HG02981 (cell line): ENCODE measurements at regions not wholly inside any gene's neighbourhood (a gene's known extent, or its start where the extent isn't known, plus 50 kb on each side); places are given as distances from the start of the nearest gene placed in this dataset.
"Not testable (repeated sequence)": the region's sequence is repeated elsewhere in the genome, so short reads cannot be mapped to it uniquely, and the experiment has no call there.

Experiments used
- ATAC-seq: cut with Tn5 transposase; IDR thresholded peaks from one replicate; pipeline ENCODE4 v1.9.1; 2021; ENCODE audit warnings: mild to moderate bottlenecking, moderate library complexity; ENCODE audit not compliant: unreplicated experiment

DNA sequence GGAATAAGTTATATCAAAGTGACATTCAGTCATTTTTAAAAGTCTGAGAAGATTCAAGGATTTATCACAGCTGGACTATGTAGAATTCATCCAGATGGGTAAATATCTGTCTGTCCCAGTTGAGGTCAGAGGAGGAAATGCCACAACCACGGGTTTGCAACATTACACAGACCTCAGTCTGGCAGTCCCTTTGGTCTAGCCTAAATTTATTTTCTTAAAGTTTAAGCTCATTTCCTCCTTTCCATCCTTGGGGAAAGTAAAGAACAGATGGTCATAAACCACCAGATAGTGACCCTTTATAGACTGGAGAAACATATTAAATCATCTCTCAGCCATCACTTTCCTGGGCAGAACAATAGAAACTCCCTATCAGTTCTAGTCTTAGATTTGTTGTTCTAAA, 238.4 kb upstream of the DDI1 start:
- no peak for ATAC-seq

DNA sequence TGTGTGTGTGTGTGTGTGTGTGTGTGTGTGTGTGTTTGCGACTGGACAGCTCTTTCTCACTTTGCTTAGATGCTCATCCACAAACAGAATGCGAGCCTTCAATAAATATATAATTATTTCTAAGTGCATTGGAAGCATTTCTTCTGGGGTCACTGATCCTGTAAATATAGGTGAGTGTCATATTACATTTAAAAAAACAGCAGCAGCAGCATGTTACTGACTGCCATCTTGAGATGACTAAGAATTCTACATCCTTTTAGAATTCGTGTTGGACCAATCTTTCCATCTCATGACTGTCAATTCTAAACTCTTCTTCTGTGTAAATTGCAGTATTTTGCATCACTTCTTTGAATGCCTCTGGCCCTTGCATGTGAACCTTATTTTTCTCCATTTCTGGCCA, 238.0 kb upstream of the DDI1 start:
- ATAC-seq: no peak

DNA sequence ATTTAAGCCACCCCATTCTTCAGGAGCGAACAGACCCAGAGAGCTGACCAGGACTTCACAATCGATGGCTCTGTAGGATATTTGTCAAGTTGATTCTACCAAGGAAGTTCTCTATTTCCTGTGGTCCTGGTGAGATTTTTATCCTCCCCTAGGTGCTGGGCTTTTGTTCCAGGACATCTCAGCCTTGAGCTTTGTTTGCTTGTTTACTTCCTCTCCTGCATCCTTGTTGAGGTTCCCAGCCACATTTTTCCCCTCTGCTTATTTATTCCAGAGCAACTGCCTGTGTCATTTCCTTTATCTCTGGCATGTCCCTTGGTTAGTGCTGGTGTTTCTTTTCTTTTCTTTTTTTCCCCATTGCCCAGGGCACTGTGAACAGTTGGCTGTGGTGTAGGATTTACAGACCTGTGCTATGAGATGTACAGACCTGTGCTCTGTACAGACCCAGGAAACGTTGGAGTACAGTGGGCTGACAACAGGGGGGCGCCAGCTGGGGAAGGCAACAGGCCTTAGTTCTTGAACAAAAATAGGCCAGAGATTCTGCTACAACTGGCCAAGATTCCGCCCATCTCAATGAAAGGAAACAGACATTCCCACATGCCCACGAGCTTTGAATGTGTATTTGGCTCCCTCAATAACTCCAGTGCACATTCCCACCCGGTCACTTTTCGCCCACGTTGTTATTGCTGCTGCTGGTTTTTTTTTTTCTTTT, 235.9 kb upstream of the DDI1 start:
- no peak for ATAC-seq

DNA sequence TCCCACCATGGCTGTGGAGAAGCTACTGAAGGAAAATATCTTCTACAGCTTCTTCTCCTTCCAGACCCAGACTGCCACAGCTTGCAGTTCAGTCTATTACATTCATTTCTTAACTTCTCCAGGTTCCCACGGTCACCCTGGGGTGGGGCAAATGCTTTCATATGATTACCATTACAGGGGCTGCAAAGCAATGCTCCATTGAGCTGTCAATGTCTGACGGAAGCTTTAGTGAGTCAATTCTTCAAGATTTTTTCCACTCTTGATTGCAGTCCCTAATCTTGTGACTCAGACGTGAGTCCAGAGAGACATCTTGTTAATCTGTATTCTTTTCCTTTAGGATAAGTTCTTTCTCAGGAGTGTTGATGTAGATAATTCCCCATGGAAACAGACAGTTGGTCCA, 233.4 kb upstream of the DDI1 start:
- no peak for ATAC-seq

DNA sequence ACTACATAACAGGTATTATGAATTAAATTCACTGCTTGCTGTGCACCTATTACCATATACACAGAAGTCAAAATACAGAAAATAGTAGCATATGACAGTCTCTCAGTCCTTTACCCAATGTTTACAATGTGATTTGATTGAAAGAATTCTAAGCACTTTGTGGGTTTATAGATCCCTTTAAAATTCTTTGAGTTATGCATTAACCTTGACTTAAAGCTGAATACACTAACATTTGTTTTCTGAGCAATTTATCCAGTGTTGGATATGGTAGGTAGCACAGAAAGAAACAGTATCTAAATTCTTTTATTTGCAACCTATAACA, 230.8 kb upstream of the DDI1 start:
- no peak for ATAC-seq

DNA sequence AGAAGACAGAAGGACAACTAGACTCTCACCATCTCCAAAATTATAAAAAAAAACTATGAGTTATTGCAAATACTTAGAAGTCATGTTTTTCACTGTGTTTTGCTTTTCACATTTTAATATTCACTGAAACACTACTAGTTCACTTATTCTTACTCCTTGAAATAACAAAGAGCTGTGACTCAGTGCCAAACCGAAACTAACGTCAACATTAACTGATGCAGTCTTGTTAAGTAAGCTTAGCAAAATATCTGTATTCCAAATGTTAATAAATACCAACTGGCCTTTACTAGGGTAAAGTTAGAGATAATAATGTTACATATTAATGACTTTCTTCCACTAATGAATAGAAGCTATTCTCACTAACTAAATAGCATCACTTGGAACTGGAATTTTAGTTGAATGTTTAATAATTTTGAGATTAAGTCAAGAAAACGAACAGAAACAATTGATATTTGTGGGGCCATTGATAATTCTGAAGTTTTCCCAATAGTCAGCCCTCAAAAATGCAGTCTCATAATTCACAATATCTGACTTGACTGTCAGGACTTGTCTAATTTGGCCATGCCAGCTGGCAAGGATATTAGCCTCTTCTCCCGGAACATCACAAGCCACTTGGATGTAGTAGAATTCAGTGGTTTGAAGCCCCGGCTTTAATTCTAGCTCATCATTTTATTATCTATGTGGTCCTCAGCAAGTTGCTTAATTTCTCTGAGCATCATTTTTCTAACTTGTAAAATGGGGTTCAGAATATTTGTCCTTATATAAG, 230.1 kb upstream of the DDI1 start:
- no peak for ATAC-seq

DNA sequence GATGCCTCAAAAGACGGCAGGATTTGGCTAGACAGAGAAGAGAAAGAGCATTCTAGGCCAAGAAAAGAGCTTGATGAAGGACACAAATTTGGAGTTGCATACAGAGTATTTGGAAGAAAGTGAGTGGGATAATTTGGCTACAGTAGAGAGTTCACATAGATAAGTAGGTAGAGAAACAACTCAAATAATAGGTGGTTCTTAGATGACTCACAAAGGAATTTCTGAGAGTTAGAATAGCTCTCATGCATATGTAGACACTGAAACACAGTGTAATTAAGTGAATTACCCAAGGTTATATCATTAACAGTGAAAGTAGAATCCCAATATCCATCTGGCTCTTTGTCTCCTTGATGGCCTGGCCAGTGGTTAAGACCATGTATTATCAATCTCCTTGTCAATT, 228.6 kb upstream of the DDI1 start:
- no peak for ATAC-seq

DNA sequence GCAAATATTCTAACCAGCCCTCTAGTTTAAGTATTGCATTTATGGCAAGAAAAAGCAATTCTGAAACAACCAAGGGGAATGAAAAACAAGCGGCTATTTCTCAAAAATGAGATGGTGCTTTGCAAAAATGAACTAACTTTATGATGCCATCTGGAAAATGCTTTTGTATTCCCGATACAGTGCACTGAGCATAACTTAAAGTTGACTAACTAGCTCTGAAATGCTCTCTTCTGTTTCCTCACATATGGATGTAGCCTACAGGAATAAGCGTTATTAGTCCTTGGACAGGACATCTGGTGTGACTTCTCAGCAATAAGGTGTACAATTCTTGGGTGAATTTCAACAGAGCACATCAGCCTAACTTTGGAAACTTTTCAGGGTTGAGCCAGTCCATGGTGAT, 228.2 kb upstream of the DDI1 start:
- ATAC-seq: no peak

DNA sequence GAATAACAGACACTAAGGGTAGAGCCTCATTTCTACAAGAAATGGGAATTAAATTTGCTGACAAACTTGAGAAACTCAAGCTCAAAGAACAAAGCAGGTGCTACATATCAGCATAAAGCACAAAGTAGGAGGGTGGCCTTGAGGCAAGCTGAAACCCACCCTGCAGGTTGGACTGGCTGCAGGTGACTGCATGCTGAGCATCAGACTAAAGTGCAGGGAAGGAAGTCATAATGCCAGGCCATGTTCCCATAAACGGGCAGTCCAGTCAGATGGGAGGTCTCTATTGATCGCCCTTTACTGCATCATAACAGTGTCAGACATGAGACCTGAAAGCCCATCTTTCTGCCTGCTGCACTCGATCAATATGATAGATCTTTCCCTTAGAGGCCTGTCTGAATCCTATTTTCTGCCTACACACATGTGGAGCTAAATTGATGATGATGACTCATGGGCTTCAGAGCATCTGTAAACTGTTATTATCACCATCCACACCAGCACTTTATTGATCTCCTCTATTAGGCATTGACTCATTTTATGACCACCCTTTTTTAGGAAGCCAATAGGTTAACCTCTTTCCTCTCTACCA, 224.5 kb upstream of the DDI1 start:
- ATAC-seq: no peak

DNA sequence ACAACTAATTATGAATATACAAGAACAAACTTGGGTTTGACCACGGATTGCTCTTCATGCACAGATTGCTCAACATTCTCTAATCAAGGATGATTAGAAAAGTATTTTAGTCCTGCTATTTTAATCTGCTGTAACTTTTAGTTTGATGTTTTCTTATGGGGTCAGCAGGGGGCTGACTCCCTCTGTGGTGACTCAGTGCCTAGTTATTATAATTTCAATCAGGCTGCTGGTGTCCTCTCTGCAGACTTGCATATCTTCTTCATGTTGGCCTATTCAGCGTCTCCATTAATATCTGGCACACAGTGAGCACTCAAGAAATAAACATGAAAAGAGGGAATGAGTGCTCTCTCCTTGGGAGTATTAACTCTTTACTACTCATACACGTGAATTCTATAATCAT, 223.8 kb upstream of the DDI1 start:
- ATAC-seq: no peak

DNA sequence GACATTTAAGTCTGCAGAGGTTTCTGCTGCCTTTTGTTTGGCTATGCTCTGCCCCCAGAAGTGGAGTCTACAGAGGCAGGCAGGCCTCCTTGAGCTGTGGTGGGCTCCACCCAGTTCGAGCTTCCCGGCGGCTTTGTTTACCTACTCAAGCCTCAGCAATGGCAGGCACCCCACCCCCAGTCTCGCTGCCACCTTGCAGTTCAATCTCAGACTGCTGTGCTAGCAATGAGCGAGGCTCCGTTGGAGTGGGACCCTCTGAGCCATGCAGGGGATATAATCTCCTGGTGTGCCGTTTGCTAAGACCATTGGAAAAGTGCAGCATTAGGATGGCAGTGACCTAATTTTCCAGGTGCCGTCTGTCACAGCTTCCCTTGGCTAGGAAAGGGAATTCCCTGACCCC, 216.1 kb upstream of the DDI1 start:
- ATAC-seq: not testable (repeated sequence)

DNA sequence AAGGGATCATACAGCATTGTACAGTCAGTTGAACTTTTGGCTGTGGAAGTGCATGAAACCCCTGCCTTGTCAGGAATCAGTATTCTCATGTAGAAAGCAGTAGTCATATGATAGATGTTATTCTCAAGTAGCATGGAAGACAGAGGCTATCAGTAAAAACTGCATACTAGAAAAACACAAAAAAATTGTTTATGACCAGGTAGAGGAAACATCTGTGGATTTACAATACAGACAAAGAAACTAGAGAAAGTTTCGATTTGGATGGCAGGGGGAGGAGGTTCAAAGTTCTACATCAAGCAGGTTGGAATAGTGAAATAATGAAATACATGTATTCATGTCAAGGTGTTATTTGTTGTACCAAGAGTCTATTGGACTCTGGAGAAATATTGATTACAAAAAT, 212.3 kb upstream of the DDI1 start:
- no peak for ATAC-seq

DNA sequence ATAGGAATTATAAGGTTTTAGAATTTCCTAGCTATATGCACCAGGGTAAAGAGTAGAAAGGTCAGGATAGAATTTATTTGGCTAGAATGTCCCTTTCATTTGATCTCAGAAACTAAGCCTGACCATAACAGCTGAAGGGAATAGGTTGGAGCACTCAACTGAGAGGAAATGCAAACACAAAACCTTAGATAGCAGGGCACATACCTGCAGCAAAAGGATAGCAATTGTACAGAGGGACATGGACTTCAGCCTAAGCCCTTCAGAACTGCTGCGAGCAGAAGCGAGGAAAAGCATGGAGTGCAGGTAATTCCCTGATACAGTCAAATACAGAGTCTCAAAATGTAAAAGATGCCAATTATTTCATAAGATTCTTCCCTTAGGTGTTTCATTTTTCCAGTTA, 211.0 kb upstream of the DDI1 start:
- no peak for ATAC-seq

DNA sequence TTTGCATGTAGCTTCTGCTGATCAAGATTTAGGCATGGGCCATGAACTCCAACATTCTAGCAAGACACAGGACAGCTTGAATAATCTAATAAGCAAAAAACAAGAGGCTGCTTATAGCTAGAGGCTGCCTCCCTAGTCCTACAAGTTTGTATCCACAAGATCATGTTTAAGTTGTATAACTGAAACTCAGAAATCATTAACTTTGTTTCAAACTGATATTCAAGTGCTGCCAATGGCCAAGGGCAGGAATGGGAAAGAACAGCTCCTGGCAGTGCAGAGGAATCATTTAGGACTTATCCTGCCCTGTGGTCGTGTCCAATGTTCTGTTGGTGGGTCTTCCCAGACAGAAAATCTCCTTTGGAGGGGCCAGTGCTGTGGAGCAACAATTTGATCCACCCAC, 209.6 kb upstream of the DDI1 start:
- no peak for ATAC-seq

DNA sequence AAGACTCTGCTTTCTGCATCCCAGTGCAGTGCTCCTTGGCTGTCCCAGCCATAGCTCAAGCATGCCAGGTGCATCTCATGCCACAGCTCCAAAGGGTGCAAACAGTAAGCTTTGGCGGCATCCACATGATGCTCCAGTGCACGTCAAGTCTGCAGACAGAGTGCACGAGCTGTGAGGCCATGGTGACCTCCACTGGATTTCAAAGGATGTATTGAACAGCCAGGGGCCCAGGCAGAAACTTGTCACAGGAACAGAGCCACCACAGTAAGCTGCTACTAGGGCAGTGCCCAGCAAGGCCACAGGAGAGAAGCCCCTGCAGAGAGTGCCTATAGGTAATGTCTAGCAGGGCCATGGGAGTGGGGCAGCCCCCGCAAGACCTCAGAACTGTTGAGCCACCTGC, 206.8 kb upstream of the DDI1 start:
- no peak for ATAC-seq

DNA sequence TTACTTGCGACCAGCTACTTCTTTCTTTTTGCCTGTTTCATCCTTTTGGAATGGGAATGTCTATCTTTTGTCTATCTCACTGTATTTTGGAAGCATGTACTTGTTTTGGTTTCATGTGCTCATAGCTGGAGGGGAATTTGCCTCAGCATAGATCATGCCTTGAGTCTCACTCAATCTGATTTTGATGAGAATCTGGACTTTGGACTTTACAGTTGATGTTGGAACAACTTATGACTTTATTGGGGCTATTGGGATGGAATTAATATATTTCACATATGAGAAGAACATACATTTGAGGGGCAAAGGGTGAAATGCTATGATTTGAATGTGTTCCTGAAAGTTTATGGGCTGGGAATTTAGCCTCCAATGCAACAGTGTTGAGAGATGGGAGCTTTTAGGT, 206.2 kb upstream of the DDI1 start:
- no peak for ATAC-seq

DNA sequence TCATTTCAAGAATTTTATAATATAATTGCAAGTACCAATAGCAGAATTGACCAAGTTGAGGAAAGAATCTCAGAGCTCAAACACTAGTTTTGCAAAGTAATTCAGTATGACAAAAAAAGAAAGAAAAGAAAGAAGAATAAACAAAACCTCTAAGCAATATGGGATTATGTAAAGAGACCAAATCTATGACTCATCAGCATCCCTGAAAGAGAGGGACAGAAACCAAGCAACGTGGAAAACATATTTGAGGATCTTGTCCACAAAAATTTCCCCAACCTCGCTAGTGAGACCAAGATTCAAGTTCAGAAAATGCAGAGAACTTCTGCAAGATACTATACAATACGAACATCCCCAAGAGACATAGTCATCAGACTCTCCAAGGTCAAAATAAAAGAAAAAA, 203.7 kb upstream of the DDI1 start:
- no peak for ATAC-seq

DNA sequence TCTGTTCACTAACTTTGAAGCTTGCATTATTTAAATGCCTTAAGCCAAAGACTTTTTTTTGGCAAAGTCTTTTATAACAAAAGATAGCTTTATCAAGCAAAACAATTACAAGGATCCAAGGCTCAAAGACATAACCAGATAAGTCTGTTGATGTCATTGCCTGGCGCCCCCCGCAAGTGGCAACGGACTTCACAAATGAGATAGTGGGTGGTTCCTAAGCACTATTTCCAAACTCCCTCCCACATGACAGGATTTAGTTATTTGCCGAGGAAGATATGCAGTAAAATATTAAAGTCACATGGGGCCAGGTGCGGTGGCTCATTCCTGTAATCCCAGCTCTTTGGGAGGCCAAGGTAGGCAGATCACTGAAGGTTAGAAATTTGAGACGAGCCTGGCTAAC, 194.2 kb upstream of the DDI1 start:
- no peak for ATAC-seq

DNA sequence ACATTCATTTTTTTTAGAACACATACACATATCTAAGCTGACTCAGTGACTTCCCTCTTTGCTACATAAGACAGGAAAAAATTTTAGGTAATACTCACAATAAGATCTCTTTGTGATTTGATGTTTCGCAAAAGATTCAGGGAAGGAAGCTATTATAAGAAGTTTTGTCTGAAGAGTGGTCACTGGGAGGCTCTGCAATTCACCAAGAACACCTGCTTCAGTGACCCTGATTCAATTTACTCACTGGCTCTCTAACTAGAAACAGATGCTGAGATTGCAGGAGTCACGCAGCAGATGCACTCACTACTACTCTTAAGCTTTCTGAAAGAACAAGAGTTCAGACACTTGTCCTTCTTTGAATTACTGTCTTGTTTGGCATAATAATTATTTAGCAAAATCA, 193.6 kb upstream of the DDI1 start:
- no peak for ATAC-seq

DNA sequence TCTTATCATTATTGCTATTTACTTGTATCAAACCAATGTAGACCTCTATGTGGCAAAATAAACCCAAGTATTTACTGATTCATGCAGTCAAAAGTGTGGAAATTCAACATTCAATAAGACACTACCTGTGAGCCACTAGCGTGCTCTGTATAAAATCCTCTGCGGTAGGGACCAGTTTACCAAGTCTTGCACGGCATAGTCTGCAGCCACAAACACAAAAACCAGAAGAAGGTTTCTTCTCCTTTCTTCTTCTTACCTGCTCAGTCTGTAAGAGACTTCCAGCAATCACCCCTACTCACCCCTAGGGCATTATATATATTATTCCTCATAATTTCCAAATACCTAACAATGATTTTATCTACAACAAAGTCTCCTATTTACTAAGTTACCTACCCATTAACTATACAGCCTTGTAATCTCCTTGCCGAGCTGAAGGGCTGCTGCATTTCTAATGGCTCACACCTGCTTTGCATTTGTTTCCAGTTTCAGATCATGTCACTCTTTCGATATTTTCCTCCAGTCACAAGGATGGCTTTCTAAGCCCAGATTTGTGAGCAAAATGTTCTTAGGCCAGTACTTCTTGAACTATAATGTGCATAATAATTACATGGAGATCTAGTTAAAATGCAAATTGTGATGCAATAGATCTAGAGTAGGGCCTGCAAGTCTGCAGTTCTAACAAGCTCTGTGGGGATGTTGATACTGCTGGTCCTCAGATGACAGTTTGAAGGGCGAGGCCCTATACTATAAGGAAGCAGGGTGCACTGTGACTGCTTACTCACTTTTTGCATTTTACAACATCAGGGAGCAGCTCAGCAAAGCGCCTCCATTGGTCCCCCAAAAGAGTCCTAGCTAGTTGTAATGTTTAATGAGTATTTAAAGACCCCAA, 191.9 kb upstream of the DDI1 start:
- peak; percentile 94 for ATAC-seq

DNA sequence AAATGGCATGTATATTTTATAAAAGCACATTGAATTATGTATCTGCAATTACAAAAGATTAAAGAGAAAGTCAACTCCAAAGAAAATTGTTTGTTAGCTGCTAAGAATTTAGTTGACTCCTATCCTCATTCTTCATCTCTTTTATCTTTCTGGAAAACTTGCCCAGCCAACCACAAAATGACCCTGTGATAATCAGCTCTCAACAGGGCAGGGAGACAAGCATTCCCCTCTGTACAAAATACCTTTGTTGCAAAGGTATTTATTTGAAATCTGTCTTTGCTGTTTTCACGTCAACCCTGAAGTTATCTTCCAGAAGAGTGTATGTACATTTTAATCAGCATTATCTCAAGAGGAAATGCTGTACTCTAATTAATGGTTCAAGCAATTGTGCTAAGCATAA, 191.1 kb upstream of the DDI1 start:
- no peak for ATAC-seq

DNA sequence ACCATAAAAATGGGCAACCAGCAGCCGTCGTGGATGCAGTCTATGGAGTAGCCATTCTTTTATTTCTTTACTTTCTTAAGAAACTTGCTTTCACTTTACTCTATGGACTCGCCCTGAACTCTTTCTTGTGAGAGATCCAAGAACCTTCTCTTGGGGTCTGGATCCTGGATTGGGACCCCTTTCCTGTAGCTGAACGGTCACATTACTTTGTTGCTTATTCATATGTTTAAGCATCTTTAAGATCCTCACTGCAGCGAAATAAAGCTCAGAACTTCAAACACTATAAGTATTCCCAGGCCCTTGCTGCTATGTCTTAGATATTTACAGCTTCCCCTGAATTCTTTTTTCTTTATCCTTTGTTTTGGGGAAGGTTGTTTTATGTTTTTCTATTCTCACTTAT, 187.8 kb upstream of the DDI1 start:
- no peak for ATAC-seq
